ENCODE measurements at regions not wholly inside any gene's neighbourhood (a gene's known extent, or its start where the extent isn't known, plus 50 kb on each side); places are given as distances from the start of the nearest gene placed in this dataset.
A peak's percentile ranks its signal among the peaks of the same experiment; 100 is the strongest.
"Not testable (repeated sequence)": the region's sequence is repeated elsewhere in the genome, so short reads cannot be mapped to it uniquely, and the experiment has no call there.

DNA sequence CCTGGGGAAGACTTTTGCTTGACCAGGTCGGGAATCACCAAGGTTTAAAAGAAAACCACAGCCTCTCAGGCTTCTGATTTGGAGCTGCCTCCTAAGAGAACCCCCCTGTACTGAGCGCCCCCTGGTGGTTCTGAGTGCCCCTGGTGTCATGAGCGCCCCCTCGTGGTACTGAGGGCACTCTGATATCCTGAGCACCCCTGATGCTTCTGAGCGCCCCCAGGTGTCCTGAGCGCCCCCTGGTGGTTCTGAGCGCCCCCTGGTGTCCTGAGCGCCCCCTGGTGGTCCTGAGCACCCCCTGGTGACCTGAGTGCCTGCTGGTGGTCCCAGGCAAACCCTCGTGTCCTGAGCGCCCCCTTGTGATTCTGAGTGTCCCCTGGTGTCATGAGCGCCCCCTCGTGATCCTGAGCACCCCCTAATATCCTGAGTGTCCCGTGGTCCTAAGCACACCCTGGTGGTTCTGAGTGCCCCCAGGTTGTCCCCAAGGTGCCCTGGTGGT, 643.8 kb downstream of the TMEM121 start:
- TF ChIP-seq, protein P1, sequence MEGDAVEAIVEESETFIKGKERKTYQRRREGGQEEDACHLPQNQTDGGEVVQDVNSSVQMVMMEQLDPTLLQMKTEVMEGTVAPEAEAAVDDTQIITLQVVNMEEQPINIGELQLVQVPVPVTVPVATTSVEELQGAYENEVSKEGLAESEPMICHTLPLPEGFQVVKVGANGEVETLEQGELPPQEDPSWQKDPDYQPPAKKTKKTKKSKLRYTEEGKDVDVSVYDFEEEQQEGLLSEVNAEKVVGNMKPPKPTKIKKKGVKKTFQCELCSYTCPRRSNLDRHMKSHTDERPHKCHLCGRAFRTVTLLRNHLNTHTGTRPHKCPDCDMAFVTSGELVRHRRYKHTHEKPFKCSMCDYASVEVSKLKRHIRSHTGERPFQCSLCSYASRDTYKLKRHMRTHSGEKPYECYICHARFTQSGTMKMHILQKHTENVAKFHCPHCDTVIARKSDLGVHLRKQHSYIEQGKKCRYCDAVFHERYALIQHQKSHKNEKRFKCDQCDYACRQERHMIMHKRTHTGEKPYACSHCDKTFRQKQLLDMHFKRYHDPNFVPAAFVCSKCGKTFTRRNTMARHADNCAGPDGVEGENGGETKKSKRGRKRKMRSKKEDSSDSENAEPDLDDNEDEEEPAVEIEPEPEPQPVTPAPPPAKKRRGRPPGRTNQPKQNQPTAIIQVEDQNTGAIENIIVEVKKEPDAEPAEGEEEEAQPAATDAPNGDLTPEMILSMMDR (IDR thresholded peaks at IDR 0.05) = peak in 2 of 5 experiments; percentile 27 to 28
- not testable (repeated sequence) for TF ChIP-seq POLR2A (IDR thresholded peaks at IDR 0.05); POLR2AphosphoS5 (IDR thresholded peaks at IDR 0.05); EP300 (IDR thresholded peaks at IDR 0.05; ENCODE audit: low read depth)
